Mesenchymal stem cell (in vitro differentiated cells and primary cell): ENCODE measurements at regions not wholly inside any gene's neighbourhood (a gene's known extent, or its start where the extent isn't known, plus 50 kb on each side); places are given as distances from the start of the nearest gene placed in this dataset.

Experiments used
- DNase-seq: peaks from one replicate; pipeline ENCODE4 v3.0.0-alpha.2; 2013
- H2AFZ ChIP-seq: one replicate; pipeline ENCODE4 v1.6.1; 2013; ENCODE audit warnings: low read depth, mild to moderate bottlenecking, control low read depth, inconsistent platforms, low read length, moderate library complexity
- H2AK5ac ChIP-seq: 2 replicates; pipeline ENCODE4 v1.6.1; 2013; ENCODE audit warnings: low read length, moderate library complexity, mild to moderate bottlenecking, inconsistent platforms; ENCODE audit not compliant: severe bottlenecking
- H2BK120ac ChIP-seq: one replicate; pipeline ENCODE4 v1.6.1; 2013; ENCODE audit warnings: low read depth, mild to moderate bottlenecking, inconsistent platforms, low read length, moderate library complexity
- H2BK12ac ChIP-seq, 2 experiments: one replicate each; pipeline ENCODE4 v1.6.1; 2013; ENCODE audit warnings: inconsistent platforms in 2 of 2, low read length in 2 of 2, mild to moderate bottlenecking in 2 of 2, moderate library complexity in 2 of 2, control low read depth in 1 of 2
- H2BK15ac ChIP-seq: one replicate; pipeline ENCODE4 v1.6.1; 2013; ENCODE audit warnings: mild to moderate bottlenecking, low read depth, inconsistent platforms; ENCODE audit not compliant: poor library complexity, severe bottlenecking
- H2BK5ac ChIP-seq: 2 replicates; pipeline ENCODE4 v1.6.1; 2013; ENCODE audit warnings: low read depth, mild to moderate bottlenecking, low read length, control low read depth, inconsistent platforms; ENCODE audit not compliant: poor library complexity, severe bottlenecking
- H3K14ac ChIP-seq, 2 experiments: one replicate each; pipeline ENCODE4 v1.6.1; 2013; ENCODE audit warnings: inconsistent platforms in 2 of 2, low read length in 2 of 2, control low read depth in 1 of 2, mild to moderate bottlenecking in 1 of 2, moderate library complexity in 1 of 2
- H3K18ac ChIP-seq, 2 experiments: one replicate each; pipeline ENCODE4 v1.6.1; 2013; ENCODE audit warnings: inconsistent platforms in 2 of 2, low read length in 2 of 2, control low read depth in 1 of 2, low read depth in 1 of 2, mild to moderate bottlenecking in 1 of 2
- H3K23ac ChIP-seq, 2 experiments: one replicate each; pipeline ENCODE4 v1.6.1; 2013; ENCODE audit warnings: inconsistent platforms in 2 of 2, low read length in 2 of 2, mild to moderate bottlenecking in 2 of 2, moderate library complexity in 2 of 2, control low read depth in 1 of 2
- H3K27ac ChIP-seq: 2 replicates; pipeline ENCODE4 v1.5.1; 2013; ENCODE audit warnings: mild to moderate bottlenecking, moderate library complexity, low read length, control low read depth, inconsistent platforms; ENCODE audit not compliant: poor library complexity, severe bottlenecking
- H3K27me3 ChIP-seq, 2 experiments: 2 replicates each; pipeline versions ENCODE4 v1.6.1 to v1.7.0; 2013; ENCODE audit warnings: low read length in 2 of 2, mild to moderate bottlenecking in 2 of 2, moderate library complexity in 2 of 2, control low read depth in 1 of 2, inconsistent platforms in 1 of 2; ENCODE audit not compliant: control insufficient read depth in 1 of 2, insufficient read depth in 1 of 2
- H3K36me3 ChIP-seq, 2 experiments: 2 replicates each; pipeline versions ENCODE4 v1.6.1 to v1.7.0; 2013; ENCODE audit warnings: low read length in 2 of 2, control low read depth in 1 of 2, inconsistent platforms in 1 of 2, low read depth in 1 of 2, mild to moderate bottlenecking in 1 of 2; ENCODE audit not compliant: insufficient read depth in 2 of 2, control insufficient read depth in 1 of 2
- H3K4ac ChIP-seq, 2 experiments: one replicate each; pipeline ENCODE4 v1.6.1; 2013; ENCODE audit warnings: inconsistent platforms in 2 of 2, low read length in 2 of 2, mild to moderate bottlenecking in 2 of 2, moderate library complexity in 2 of 2, control low read depth in 1 of 2, low read depth in 1 of 2
- H3K4me1 ChIP-seq: 2 replicates; pipeline ENCODE4 v1.6.1; 2013; ENCODE audit warnings: low read depth, low read length, control low read depth; ENCODE audit not compliant: control insufficient read depth, insufficient read depth
- H3K4me2 ChIP-seq: 2 replicates; pipeline ENCODE4 v1.6.1; 2013; ENCODE audit warnings: low read length, mild to moderate bottlenecking, inconsistent platforms; ENCODE audit not compliant: poor library complexity, severe bottlenecking
- H3K4me3 ChIP-seq, 2 experiments: 2 replicates each; pipeline versions ENCODE4 v1.5.1 to v1.7.0; 2013; ENCODE audit warnings: low read length in 2 of 2, mild to moderate bottlenecking in 2 of 2, control low read depth in 1 of 2, low read depth in 1 of 2; ENCODE audit not compliant: insufficient read depth in 1 of 2
- H3K79me1 ChIP-seq: replicated peaks from 2 replicates; pipeline ENCODE4 v1.6.1; 2013; ENCODE audit warnings: mild to moderate bottlenecking, control low read depth, low read length, inconsistent platforms; ENCODE audit not compliant: poor library complexity, severe bottlenecking
- H3K9ac ChIP-seq: 2 replicates; pipeline ENCODE4 v1.7.0; 2013; ENCODE audit warnings: mild to moderate bottlenecking, low read length, moderate library complexity
- H3K9me3 ChIP-seq: 2 replicates; pipeline ENCODE4 v1.7.0; 2013; ENCODE audit warnings: mild to moderate bottlenecking, low read length; ENCODE audit not compliant: control insufficient read depth
- H4K8ac ChIP-seq: one replicate; pipeline ENCODE4 v1.6.1; 2013; ENCODE audit warnings: inconsistent platforms, mild to moderate bottlenecking, low read length, moderate library complexity
- H4K91ac ChIP-seq: one replicate; pipeline ENCODE4 v1.6.1; 2013; ENCODE audit warnings: mild to moderate bottlenecking, low read length, inconsistent platforms
- WGBS: methylation state at CpG from one replicate; pipeline ENCODE4 v1.1.7; 2013; ENCODE audit warnings: mixed read lengths; 5-methylcytosine and 5-hydroxymethylcytosine counted together

DNA sequence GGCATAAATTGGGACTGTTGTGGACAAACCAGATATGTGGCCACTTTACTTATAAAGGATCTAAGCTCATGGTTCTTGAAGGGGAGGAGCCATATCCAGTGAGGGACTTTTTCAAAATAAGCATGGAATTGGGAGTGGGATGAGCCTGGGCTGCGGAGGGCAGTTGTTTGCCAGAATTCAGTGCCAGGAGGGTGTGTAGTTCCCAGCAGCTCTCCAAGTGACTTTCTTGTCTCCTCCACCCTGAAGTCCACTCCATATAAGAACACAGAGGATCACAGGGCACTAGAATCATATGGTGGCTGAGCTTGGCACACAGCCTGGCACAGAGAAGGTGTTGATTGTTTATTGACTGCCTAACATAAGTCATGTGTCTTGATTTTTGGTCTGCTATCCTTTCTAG lies 121.1 kb downstream of the CAVIN4 start:
- Histone ChIP-seq H2BK12ac (no peak overlapping the region), H2BK120ac (no peak overlapping the region), H4K91ac (no peak overlapping the region), H3K79me1 (no peaks in the 10 kb centered on the region), H2BK15ac (no peak overlapping the region), H3K23ac (no peak overlapping the region), H3K36me3 (no peaks in the 10 kb centered on the region), H2AFZ (no peak overlapping the region), H3K4me3 (no peak overlapping the region), H3K4me1 (no peaks in the 10 kb centered on the region), H3K9me3 (no peaks in the 10 kb centered on the region), H3K9ac (no peak overlapping the region), H3K4me2 (no peak overlapping the region), H3K27me3 (peaks cover 0 to 3% of the 10 kb centered on the region in 2 experiments), H3K4ac (no peak overlapping the region), H3K27ac (no peak overlapping the region), H3K18ac (no peak overlapping the region), H4K8ac (no peak overlapping the region), H3K14ac (no peak overlapping the region), H2BK5ac (no peak overlapping the region), H2AK5ac (no peak overlapping the region)
- DNase-seq = no peak
- 67% methylated on average over 1 of the region's 1 CpG for WGBS

DNA sequence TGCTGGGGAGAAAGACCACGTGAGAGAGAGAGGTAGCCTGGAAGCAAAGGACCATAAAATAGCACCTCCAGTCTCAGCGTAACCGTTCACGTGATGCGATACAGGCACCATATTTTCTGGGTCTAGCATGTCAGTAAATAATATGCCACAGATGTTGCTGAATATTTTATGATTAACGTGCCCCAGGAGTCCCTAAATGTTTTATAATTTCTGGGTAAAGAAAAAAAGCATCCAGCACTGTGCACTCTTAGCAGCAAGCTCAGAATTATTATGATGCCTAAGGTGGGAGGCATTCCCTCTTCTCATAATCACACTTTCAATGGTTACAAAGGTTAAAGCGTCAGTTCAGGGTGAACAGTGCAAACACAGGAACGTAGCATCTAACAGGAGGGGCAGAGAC lies 121.8 kb downstream of the CAVIN4 start:
- H3K14ac ChIP-seq = no peak overlapping the region
- no peak overlapping the region for H3K18ac ChIP-seq
- H2BK5ac ChIP-seq = no peak overlapping the region
- WGBS = 76% methylated on average over 7 of the region's 8 CpGs
- H3K9me3 ChIP-seq = no peaks in the 10 kb centered on the region
- no peak overlapping the region for H3K4me3 ChIP-seq
- no peaks in the 10 kb centered on the region for H3K4me1 ChIP-seq
- H2BK120ac ChIP-seq = no peak overlapping the region
- H2BK12ac ChIP-seq = no peak overlapping the region
- no peak overlapping the region for H4K91ac ChIP-seq
- H3K4me2 ChIP-seq = no peak overlapping the region
- H3K4ac ChIP-seq = no peak overlapping the region
- no peak overlapping the region for H2BK15ac ChIP-seq
- H4K8ac ChIP-seq = no peak overlapping the region
- H2AFZ ChIP-seq = no peak overlapping the region
- no peak overlapping the region for H2AK5ac ChIP-seq
- H3K9ac ChIP-seq = no peak overlapping the region
- no peak overlapping the region for H3K27ac ChIP-seq
- H3K36me3 ChIP-seq = no peaks in the 10 kb centered on the region
- no peaks in the 10 kb centered on the region for H3K79me1 ChIP-seq
- H3K23ac ChIP-seq = no peak overlapping the region
- no peak for DNase-seq
- H3K27me3 ChIP-seq = peaks cover 0 to 3% of the 10 kb centered on the region in 2 experiments

DNA sequence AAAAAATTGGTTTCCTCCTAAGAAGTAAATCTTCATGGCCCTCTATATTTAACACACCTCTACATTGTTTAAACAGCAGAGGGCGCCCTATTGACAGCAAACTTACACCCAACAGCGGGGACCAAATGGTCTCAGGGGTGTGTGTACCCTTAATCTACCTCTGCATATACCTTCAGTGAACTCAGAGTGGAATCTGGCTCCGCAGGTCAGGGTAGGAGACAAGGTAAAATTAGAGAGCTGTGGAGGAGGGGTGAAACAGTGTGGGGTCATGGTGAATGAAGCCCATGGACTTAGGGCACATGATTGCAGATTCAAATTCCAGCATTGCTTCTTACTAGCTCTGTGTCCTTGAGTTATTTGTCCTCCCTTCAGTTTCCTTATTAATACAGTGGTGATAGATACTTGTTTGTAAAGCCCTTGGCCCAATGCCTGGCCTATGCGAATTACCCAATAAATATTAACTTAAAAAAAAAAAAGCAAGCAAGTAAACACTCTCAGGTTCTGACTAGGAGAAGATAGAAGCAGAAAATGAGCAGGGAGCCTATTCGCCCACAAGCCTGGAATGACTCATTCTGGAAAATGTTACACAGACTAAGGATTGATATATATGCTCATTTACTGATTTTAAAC lies 122.9 kb downstream of the CAVIN4 start:
- no peak overlapping the region for H3K23ac ChIP-seq
- H2AFZ ChIP-seq = no peak overlapping the region
- no peak overlapping the region for H3K14ac ChIP-seq
- H3K4me3 ChIP-seq = no peak overlapping the region
- no peak overlapping the region for H2BK15ac ChIP-seq
- H3K79me1 ChIP-seq = no peaks in the 10 kb centered on the region
- H2BK120ac ChIP-seq = no peak overlapping the region
- no peak overlapping the region for H3K4me2 ChIP-seq
- DNase-seq = no peak
- H2AK5ac ChIP-seq = no peak overlapping the region
- H3K27ac ChIP-seq = no peak overlapping the region
- no peak overlapping the region for H2BK5ac ChIP-seq
- 9% methylated on average over 2 of the region's 5 CpGs for WGBS
- peaks cover 0 to 3% of the 10 kb centered on the region in 2 experiments for H3K27me3 ChIP-seq
- no peak overlapping the region for H4K91ac ChIP-seq
- no peaks in the 10 kb centered on the region for H3K4me1 ChIP-seq
- no peak overlapping the region for H2BK12ac ChIP-seq
- H3K9ac ChIP-seq = no peak overlapping the region
- no peaks in the 10 kb centered on the region for H3K9me3 ChIP-seq
- no peaks in the 10 kb centered on the region for H3K36me3 ChIP-seq
- H3K4ac ChIP-seq = no peak overlapping the region
- H4K8ac ChIP-seq = no peak overlapping the region
- H3K18ac ChIP-seq = no peak overlapping the region

DNA sequence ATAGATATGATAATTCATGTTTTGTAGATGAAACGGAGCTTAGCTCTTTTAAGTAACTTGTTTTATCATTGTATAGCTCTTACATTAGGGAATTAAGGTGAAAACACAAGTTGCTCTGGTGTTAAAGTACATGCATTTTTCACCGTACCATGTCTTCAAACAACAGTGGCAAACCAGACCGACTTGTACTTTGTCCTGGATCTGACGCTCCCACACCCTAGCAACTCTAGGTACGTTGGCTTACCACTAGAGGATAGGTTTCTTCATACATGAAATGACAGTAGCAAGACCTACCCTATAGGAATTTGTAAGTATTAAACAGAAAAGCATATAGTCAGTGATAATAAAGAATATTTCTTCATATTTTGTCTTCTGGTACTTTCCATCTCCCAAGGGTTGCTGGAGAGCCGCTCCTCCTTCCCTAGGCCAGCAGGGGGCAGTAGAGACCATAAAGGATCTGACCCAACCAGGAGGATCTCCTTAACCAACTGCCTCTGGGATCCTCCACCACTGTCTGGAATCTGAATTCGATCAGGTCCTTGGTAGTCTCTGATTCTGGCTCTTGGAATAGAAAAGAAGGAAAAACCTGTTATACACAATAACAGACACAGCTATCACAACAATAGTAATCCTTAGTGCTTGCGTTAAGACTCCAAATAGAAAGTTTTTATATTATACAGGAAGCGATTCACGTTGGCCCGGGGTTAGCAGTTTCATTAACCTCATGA lies 136.7 kb downstream of the CAVIN4 start:
- Histone ChIP-seq H3K27me3 (no peaks in the 10 kb centered on the region), H2BK15ac (no peak overlapping the region), H2BK5ac (no peak overlapping the region), H2BK12ac (no peak overlapping the region), H4K8ac (no peak overlapping the region), H3K4ac (no peak overlapping the region), H3K79me1 (no peaks in the 10 kb centered on the region), H3K27ac (no peak overlapping the region), H2BK120ac (no peak overlapping the region), H3K14ac (no peak overlapping the region), H3K9me3 (no peaks in the 10 kb centered on the region), H2AK5ac (no peak overlapping the region), H2AFZ (no peak overlapping the region), H3K4me2 (no peak overlapping the region), H3K4me1 (no peaks in the 10 kb centered on the region), H3K36me3 (no peaks in the 10 kb centered on the region), H4K91ac (no peak overlapping the region), H3K4me3 (no peak overlapping the region), H3K23ac (no peak overlapping the region), H3K18ac (no peak overlapping the region), H3K9ac (no peak overlapping the region)
- 69% methylated on average over 9 of the region's 11 CpGs for WGBS
- DNase-seq = peak; percentile 2
